ENCODE measurements at regions not wholly inside any gene's neighbourhood (a gene's known extent, or its start where the extent isn't known, plus 50 kb on each side); places are given as distances from the start of the nearest gene placed in this dataset.

- WGBS, 2 donors: 95 to 97% methylated on average over 6 of the region's 6 CpGs
- Histone ChIP-seq H3K4me1 (peaks cover 0 to 26% (median 12%) of the 10 kb centered on the region in 9 donors), H3K27me3 (no peaks in the 10 kb centered on the region), H3K4me3 (no peak overlapping the region), H3K27ac (peak overlapping the region in 6 of 10 donors; percentile 7 to 59 (median 46)), H3K36me3 (no peaks in the 10 kb centered on the region), H3K9me3 (no peaks in the 10 kb centered on the region)
- intact Hi-C loops (cut with DNase I): loop anchor here in 3 of 10 donors (10.0 kb wide), 3 partner anchors 88 to 158 kb away; no protein-coding TSS in a partner anchor
- ATAC-seq (peak in 2 of 8 donors; percentile 10 to 26), DNase-seq (no peak)
- TF ChIP-seq CTCF (IDR thresholded peaks at IDR 0.05): no peak
Measured at GRCh38 chr3:30527186-30527585, 79.2 kb upstream of the TGFBR2 start.

GRCh38 chr3:30527720-30528119 is 78.7 kb upstream of the TGFBR2 start:
- Histone ChIP-seq H3K27ac (peak overlapping the region in 8 of 10 donors; percentile 7 to 59 (median 34)), H3K9me3 (no peaks in the 10 kb centered on the region), H3K4me1 (peaks cover 0 to 21% (median 12%) of the 10 kb centered on the region in 9 donors), H3K4me3 (no peak overlapping the region), H3K27me3 (no peaks in the 10 kb centered on the region), H3K36me3 (no peaks in the 10 kb centered on the region)
- intact Hi-C loops (cut with DNase I): loop anchor here in 3 of 10 donors (10.0 kb wide), 3 partner anchors 87 to 157 kb away; no protein-coding TSS in a partner anchor
- WGBS, 2 donors: 53 to 60% methylated on average over 3 of the region's 3 CpGs
- no peak for TF ChIP-seq CTCF (IDR thresholded peaks at IDR 0.05)
- peak in 1 of 2 donors; percentile 24 for DNase-seq
- ATAC-seq: peak in 6 of 8 donors; percentile 31 to 81 (median 72)

GRCh38 chr3:30530084-30530483 is 76.3 kb upstream of the TGFBR2 start:
- Histone ChIP-seq H3K27ac (no peak overlapping the region), H3K4me1 (peaks cover 0 to 16% (median 11%) of the 10 kb centered on the region in 9 donors), H3K4me3 (no peak overlapping the region), H3K27me3 (no peaks in the 10 kb centered on the region), H3K9me3 (no peaks in the 10 kb centered on the region), H3K36me3 (no peaks in the 10 kb centered on the region)
- intact Hi-C loops (cut with DNase I): loop anchor here in 1 of 10 donors (10.0 kb wide), 1 partner anchor 65 kb away; no protein-coding TSS in a partner anchor
- 100% methylated on average over 1 of the region's 1 CpG for WGBS, 2 donors
- DNase-seq (no peak), ATAC-seq (no peak)
- no peak for TF ChIP-seq CTCF (IDR thresholded peaks at IDR 0.05)

GRCh38 chr3:30531017-30531570 is 75.3 kb upstream of the TGFBR2 start:
- Histone ChIP-seq H3K36me3 (no peaks in the 10 kb centered on the region), H3K27ac (no peak overlapping the region), H3K4me1 (peaks cover 0 to 16% (median 11%) of the 10 kb centered on the region in 9 donors), H3K9me3 (no peaks in the 10 kb centered on the region), H3K4me3 (no peak overlapping the region), H3K27me3 (no peaks in the 10 kb centered on the region)
- DNase-seq (no peak), ATAC-seq (no peak)
- 94% methylated on average over 3 of the region's 3 CpGs for WGBS, 2 donors
- no peak for TF ChIP-seq CTCF (IDR thresholded peaks at IDR 0.05)
- intact Hi-C loops (cut with DNase I): loop anchor here in 1 of 10 donors (10.0 kb wide), 1 partner anchor 64 kb away; no protein-coding TSS in a partner anchor

Data from heart right ventricle (tissue), 16 donors.